Suppressor macrophage treated with lipopolysaccharide for 1 hour (primary cell): ENCODE measurements at regions not wholly inside any gene's neighbourhood (a gene's known extent, or its start where the extent isn't known, plus 50 kb on each side); places are given as distances from the start of the nearest gene placed in this dataset.
"Not testable (repeated sequence)": the region's sequence is repeated elsewhere in the genome, so short reads cannot be mapped to it uniquely, and the experiment has no call there.

Experiments
- DNase-seq, 3 donors: peaks; one replicate each; pipeline ENCODE4 v3.0.0-alpha.2; 2020 to 2022

- DNase-seq = no peak
Observed at GRCh38 chr14:106390401-106390800, 864.0 kb downstream of the TMEM121 start.

GRCh38 chr14:106390947-106391346 is 864.6 kb downstream of the TMEM121 start:
- no peak for DNase-seq

- DNase-seq = no peak
Observed at GRCh38 chr14:106393742-106394141, 867.4 kb downstream of the TMEM121 start.

GRCh38 chr14:106395456-106396050 is 869.2 kb downstream of the TMEM121 start:
- no peak for DNase-seq

GRCh38 chr14:106396999-106397398 is 870.6 kb downstream of the TMEM121 start:
- no peak for DNase-seq

GRCh38 chr14:106398931-106399331 is 872.5 kb downstream of the TMEM121 start:
- not testable (repeated sequence) for DNase-seq

- not testable (repeated sequence) for DNase-seq
Observed at GRCh38 chr14:106401316-106401715, 874.9 kb downstream of the TMEM121 start.

GRCh38 chr14:106410229-106410628 is 883.8 kb downstream of the TMEM121 start:
- not testable (repeated sequence) for DNase-seq

- DNase-seq = no peak
Observed at GRCh38 chr14:106414464-106414863, 888.1 kb downstream of the TMEM121 start.

- peak; percentile 86 to 95 (median 90) for DNase-seq
Observed at GRCh38 chr14:106417224-106418049, 891.1 kb downstream of the TMEM121 start.

- DNase-seq = peak in 1 of 3 donors; percentile 10
Observed at GRCh38 chr14:106419376-106419965, 893.1 kb downstream of the TMEM121 start.

GRCh38 chr14:106421431-106422033 is 895.1 kb downstream of the TMEM121 start:
- peak; percentile 51 to 75 (median 73) for DNase-seq

- DNase-seq = no peak
Observed at GRCh38 chr14:106422066-106422465, 895.7 kb downstream of the TMEM121 start.

- DNase-seq = not testable (repeated sequence)
Observed at GRCh38 chr14:106425150-106425549, 898.8 kb downstream of the TMEM121 start.

- peak; percentile 82 to 90 (median 82) for DNase-seq
Observed at GRCh38 chr14:106436310-106436905, 910.0 kb downstream of the TMEM121 start.

- DNase-seq = peak; percentile 21 to 53 (median 38)
Observed at GRCh38 chr14:106442857-106443256, 916.5 kb downstream of the TMEM121 start.

GRCh38 chr14:106455026-106455425 is 928.6 kb downstream of the TMEM121 start:
- no peak for DNase-seq

GRCh38 chr14:106459971-106460730 is 933.8 kb downstream of the TMEM121 start:
- DNase-seq = peak; percentile 37 to 68 (median 45)

GRCh38 chr14:106460916-106461315 is 934.5 kb downstream of the TMEM121 start:
- DNase-seq = no peak

- DNase-seq = not testable (repeated sequence)
Observed at GRCh38 chr14:106466483-106466882, 940.1 kb downstream of the TMEM121 start.

- DNase-seq = not testable (repeated sequence)
Observed at GRCh38 chr14:106468869-106469268, 942.5 kb downstream of the TMEM121 start.

GRCh38 chr14:106470028-106470427 is 943.6 kb downstream of the TMEM121 start:
- DNase-seq = not testable (repeated sequence)
